Right lobe of liver (tissue), 4 donors: ENCODE measurements at regions not wholly inside any gene's neighbourhood (a gene's known extent, or its start where the extent isn't known, plus 50 kb on each side); places are given as distances from the start of the nearest gene placed in this dataset.

ENCODE experiments used
- CTCF ChIP-seq, 4 donors: fragments of 200-600 bp in 3 of 4; fragments of 450-650 bp in 1 of 4; IDR thresholded peaks; one replicate each; pipeline versions ENCODE4 v1.5.1 to v1.8.0; 2016 to 2022; ENCODE audit warnings: antibody characterized with exemption in 4 of 4, mild to moderate bottlenecking in 2 of 4
- POLR2A ChIP-seq: fragments of 450-650 bp; IDR thresholded peaks from one replicate; pipeline ENCODE4 v1.6.1; 2017; ENCODE audit warnings: antibody characterized with exemption, mild to moderate bottlenecking
- donor health status: DM: no; HTN: no; CAD: no.
- donor health status: DM: no; HTN: no; CAD: no.
- donor health status: DM: no; HTN: yes; CAD: no.

GRCh38 chr13:59493436-59493965 is 670.2 kb downstream of the DIAPH3 start:
- TF ChIP-seq POLR2A (no peak), CTCF (IDR thresholded peaks at IDR 0.05) (no peak)
